K562 (cell line): ENCODE measurements at regions not wholly inside any gene's neighbourhood (a gene's known extent, or its start where the extent isn't known, plus 50 kb on each side); places are given as distances from the start of the nearest gene placed in this dataset.

Experiments
- ARID1B ChIP-seq: fragments of 450-650 bp; IDR thresholded peaks from 2 replicates; pipeline ENCODE4 v1.6.1; 2016; ENCODE audit warnings: antibody characterized with exemption, mild to moderate bottlenecking, inconsistent platforms
- ASH1L ChIP-seq: fragments of 450-650 bp; IDR thresholded peaks from 2 replicates; pipeline ENCODE4 v1.6.1; 2018; ENCODE audit warnings: borderline replicate concordance, mild to moderate bottlenecking, low read depth; ENCODE audit not compliant: partially characterized antibody
- DDX20 ChIP-seq: fragments of 450-650 bp; IDR thresholded peaks from 2 replicates; pipeline ENCODE4 v1.6.1; 2016; ENCODE audit warnings: missing genetic modification characterization, low read depth, mild to moderate bottlenecking, missing compliant biosample characterization, moderate library complexity
- ELF1 ChIP-seq: fragments of 200-800 bp; sonication (Bioruptor generic); IDR thresholded peaks from 2 replicates; pipeline ENCODE4 v1.6.1; 2016; ENCODE audit warnings: missing genetic modification characterization, missing compliant biosample characterization
- GABPB1 ChIP-seq: sonication (generic); formaldehyde crosslinking; IDR thresholded peaks from 2 replicates; pipeline ENCODE4 v1.8.0; 2022; ENCODE audit warnings: mild to moderate bottlenecking, missing genetic modification reagents
- GTF3C2 ChIP-seq: IDR thresholded peaks from 3 replicates; pipeline ENCODE4 v1.6.1; 2011; ENCODE audit warnings: borderline replicate concordance, mild to moderate bottlenecking, moderate library complexity; ENCODE audit not compliant: insufficient read length; ENCODE audit errors: extremely low read depth
- HDAC2 ChIP-seq: fragments of 450-650 bp; IDR thresholded peaks from 2 replicates; pipeline ENCODE4 v1.6.1; 2016; ENCODE audit warnings: mild to moderate bottlenecking
- JUND ChIP-seq, 2 experiments: IDR thresholded peaks; 2 replicates in 1 of 2; 3 replicates in 1 of 2; pipeline ENCODE4 v1.6.1; 2011; ENCODE audit warnings: borderline replicate concordance in 2 of 2, low read depth in 2 of 2, low read length in 2 of 2, improper control_type of control experiment in 1 of 2, missing biosample characterization in 1 of 2, missing genetic modification characterization in 1 of 2, missing genetic modification reagents in 1 of 2
- NFIC ChIP-seq: fragments of 450-650 bp; IDR thresholded peaks from 2 replicates; pipeline ENCODE4 v1.6.1; 2017; ENCODE audit warnings: mild to moderate bottlenecking, inconsistent platforms
- NFYB ChIP-seq: IDR thresholded peaks from 2 replicates; pipeline ENCODE4 v1.6.1; 2011; ENCODE audit warnings: mild to moderate bottlenecking, moderate library complexity; ENCODE audit not compliant: insufficient read length; ENCODE audit errors: extremely low read depth
- PBX2 ChIP-seq, 2 experiments: IDR thresholded peaks in 1 of 2; conservative IDR thresholded peaks in 1 of 2; 2 replicates each; pipeline ENCODE4 v1.6.1; 2016; ENCODE audit warnings: low read depth in 2 of 2, mild to moderate bottlenecking in 1 of 2, missing compliant biosample characterization in 1 of 2, missing genetic modification characterization in 1 of 2, moderate library complexity in 1 of 2
- RUNX1 ChIP-seq: sonication (generic); IDR thresholded peaks from 2 replicates; pipeline ENCODE4 v1.6.1; 2016; ENCODE audit warnings: antibody characterized with exemption, low read depth
- SNIP1 ChIP-seq: fragments of 450-650 bp; IDR thresholded peaks from 2 replicates; pipeline ENCODE4 v1.7.1; 2017; ENCODE audit warnings: low read depth, mild to moderate bottlenecking
- TAF1 ChIP-seq: IDR thresholded peaks from 2 replicates; pipeline ENCODE4 v1.6.1; 2011; ENCODE audit warnings: mild to moderate bottlenecking, low read length, moderate library complexity; ENCODE audit not compliant: insufficient read depth, control insufficient read depth, severe bottlenecking; ENCODE audit errors: extremely low read depth
- TAF9B ChIP-seq: fragments of 450-650 bp; IDR thresholded peaks from 2 replicates; pipeline ENCODE4 v1.6.1; 2018; ENCODE audit warnings: mild to moderate bottlenecking; ENCODE audit not compliant: partially characterized antibody
- YBX1 ChIP-seq: fragments of 450-650 bp; IDR thresholded peaks from 2 replicates; pipeline ENCODE4 v1.7.1; 2016; ENCODE audit warnings: mild to moderate bottlenecking
- ZFP1 ChIP-seq: fragments of 450-650 bp; formaldehyde crosslinking; IDR thresholded peaks from 2 replicates; pipeline ENCODE4 v1.4.0; 2020; ENCODE audit warnings: mild to moderate bottlenecking, mixed read lengths
- ZNF384 ChIP-seq: IDR thresholded peaks from 2 replicates; pipeline ENCODE4 v1.6.1; 2012; ENCODE audit warnings: low read depth, low read length, improper control_type of control experiment
- ZNF778 ChIP-seq: fragments of 450-650 bp; formaldehyde crosslinking; IDR thresholded peaks from 2 replicates; pipeline ENCODE4 v1.4.0; 2020; ENCODE audit warnings: mild to moderate bottlenecking, moderate library complexity
- TF ChIP-seq, protein P1 (sequence below): IDR thresholded peaks from 2 replicates; pipeline ENCODE4 v1.6.1; 2011; ENCODE audit not compliant: insufficient read length; ENCODE audit errors: extremely low read depth
- TF ChIP-seq, protein P2 (sequence below): fragments of 250-450 bp; sonication (Bioruptor Pico); IDR thresholded peaks from 2 replicates; pipeline ENCODE4 v1.9.0; 2021; ENCODE audit warnings: mild to moderate bottlenecking

DNA sequence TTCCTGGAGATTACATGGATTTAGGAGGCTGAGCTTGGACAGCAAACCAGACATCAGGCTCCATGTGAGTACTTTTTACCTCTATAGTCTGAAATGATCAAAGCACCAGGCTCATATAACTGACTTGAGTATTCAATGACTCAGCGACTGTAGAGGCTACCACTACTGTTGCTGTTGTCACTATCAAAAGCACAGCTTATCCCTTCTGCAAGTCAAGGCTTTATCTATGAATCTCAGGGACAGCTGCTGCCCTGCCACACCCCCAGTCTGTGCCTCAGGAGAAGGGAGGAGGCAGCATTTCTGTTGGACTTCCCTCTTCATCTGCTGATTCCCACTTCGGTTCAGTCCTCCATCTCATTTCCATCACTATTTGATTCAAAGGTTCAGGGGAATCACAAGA, 80.5 kb upstream of the CNR1 start (continued):
- TF ChIP-seq, protein P1, sequence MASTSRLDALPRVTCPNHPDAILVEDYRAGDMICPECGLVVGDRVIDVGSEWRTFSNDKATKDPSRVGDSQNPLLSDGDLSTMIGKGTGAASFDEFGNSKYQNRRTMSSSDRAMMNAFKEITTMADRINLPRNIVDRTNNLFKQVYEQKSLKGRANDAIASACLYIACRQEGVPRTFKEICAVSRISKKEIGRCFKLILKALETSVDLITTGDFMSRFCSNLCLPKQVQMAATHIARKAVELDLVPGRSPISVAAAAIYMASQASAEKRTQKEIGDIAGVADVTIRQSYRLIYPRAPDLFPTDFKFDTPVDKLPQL: no peak
- TF ChIP-seq NFYB (no peak), PBX2 (CRISPR knock-in tag; IDR thresholded peaks at IDR 0.05; ENCODE audit: low read depth) (no peak), PBX2 (tag; conservative IDR thresholded peaks at IDR 0.05; ENCODE audit: low read depth) (peak; percentile 35; the same call in 1 of the 2 replicates), ELF1 (tag) (no peak), DDX20 (no peak), TAF9B (peak; percentile 38), SNIP1 (no peak), NFIC (0 out of 2 replicates have a peak, but pooled peaks have one; percentile 17), HDAC2 (peak; percentile 51; the same call in 1 of the 2 replicates), GABPB1 (CRISPR knock-in tag) (no peak), ZFP1 (CRISPR knock-in tag) (no peak), YBX1 (no peak), TAF1 (no peak), JUND (IDR thresholded peaks at IDR 0.05; ENCODE audit: borderline replicate concordance, low read depth, low read length) (peak; percentile 70; the same call in 1 of the 2 replicates), JUND (tag; IDR thresholded peaks at IDR 0.05; ENCODE audit: borderline replicate concordance, low read depth, low read length) (peak; percentile 60; the same call in 2 of the 3 replicates), GTF3C2 (no peak), RUNX1 (no peak), ASH1L (no peak), ZNF384 (no peak), ZNF778 (CRISPR knock-in tag) (no peak), ARID1B (peak; percentile 86)
- TF ChIP-seq, protein P2, sequence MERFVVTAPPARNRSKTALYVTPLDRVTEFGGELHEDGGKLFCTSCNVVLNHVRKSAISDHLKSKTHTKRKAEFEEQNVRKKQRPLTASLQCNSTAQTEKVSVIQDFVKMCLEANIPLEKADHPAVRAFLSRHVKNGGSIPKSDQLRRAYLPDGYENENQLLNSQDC (CRISPR knock-in tag): no peak
